Trophoblast cell (in vitro differentiated cells and primary cell): ENCODE measurements at regions not wholly inside any gene's neighbourhood (a gene's known extent, or its start where the extent isn't known, plus 50 kb on each side); places are given as distances from the start of the nearest gene placed in this dataset.

Experiments
- DNase-seq, 2 donors: peaks; one replicate each; pipeline ENCODE4 v3.0.0-alpha.2; 2016
- H2AFZ ChIP-seq: 2 replicates; pipeline ENCODE4 v1.6.1; 2013; ENCODE audit warnings: low read length, moderate library complexity, mild to moderate bottlenecking; ENCODE audit not compliant: insufficient read depth, poor library complexity
- H2AK5ac ChIP-seq: 2 replicates; pipeline ENCODE4 v1.6.1; 2013; ENCODE audit warnings: mild to moderate bottlenecking, low read length
- H2BK120ac ChIP-seq: 2 replicates; pipeline ENCODE4 v1.6.1; 2013; ENCODE audit warnings: low read length, mild to moderate bottlenecking, moderate library complexity; ENCODE audit not compliant: insufficient read depth, poor library complexity
- H2BK12ac ChIP-seq: 2 replicates; pipeline ENCODE4 v1.6.1; 2013; ENCODE audit warnings: mild to moderate bottlenecking, low read length, moderate library complexity
- H2BK5ac ChIP-seq: 2 replicates; pipeline ENCODE4 v1.6.1; 2013; ENCODE audit warnings: low read length, low read depth, moderate library complexity, mild to moderate bottlenecking; ENCODE audit not compliant: poor library complexity
- H3K14ac ChIP-seq: 2 replicates; pipeline ENCODE4 v1.6.1; 2013; ENCODE audit warnings: mild to moderate bottlenecking, low read length
- H3K18ac ChIP-seq: 2 replicates; pipeline ENCODE4 v1.6.1; 2013; ENCODE audit warnings: mild to moderate bottlenecking, low read length
- H3K23ac ChIP-seq: 2 replicates; pipeline ENCODE4 v1.6.1; 2013; ENCODE audit warnings: low read length
- H3K27ac ChIP-seq: 2 replicates; pipeline ENCODE4 v1.5.1; 2013; ENCODE audit warnings: low read depth, mild to moderate bottlenecking, inconsistent platforms, low read length, moderate library complexity
- H3K27me3 ChIP-seq: 2 replicates; pipeline ENCODE4 v1.6.1; 2013; ENCODE audit warnings: inconsistent platforms, mild to moderate bottlenecking, low read length, moderate library complexity; ENCODE audit not compliant: insufficient read depth
- H3K36me3 ChIP-seq, 2 experiments: 1 replicate in 1 of 2; 2 replicates in 1 of 2; pipeline ENCODE4 v1.6.1; 2013; ENCODE audit warnings: low read length in 2 of 2, mild to moderate bottlenecking in 2 of 2, moderate library complexity in 1 of 2; ENCODE audit not compliant: insufficient read depth in 2 of 2, control insufficient read depth in 1 of 2
- H3K4ac ChIP-seq: 2 replicates; pipeline ENCODE4 v1.6.1; 2013; ENCODE audit warnings: low read depth, mild to moderate bottlenecking, low read length, moderate library complexity
- H3K4me1 ChIP-seq, 2 experiments: 1 replicate in 1 of 2; 2 replicates in 1 of 2; pipeline ENCODE4 v1.6.1; 2013; ENCODE audit warnings: low read length in 2 of 2, mild to moderate bottlenecking in 2 of 2, moderate library complexity in 1 of 2; ENCODE audit not compliant: insufficient read depth in 2 of 2, control insufficient read depth in 1 of 2
- H3K4me2 ChIP-seq: 2 replicates; pipeline ENCODE4 v1.6.1; 2013; ENCODE audit warnings: inconsistent platforms, mild to moderate bottlenecking, low read length, moderate library complexity
- H3K4me3 ChIP-seq: 2 replicates; pipeline ENCODE4 v1.5.1; 2013; ENCODE audit warnings: mild to moderate bottlenecking, low read depth, low read length, inconsistent platforms
- H3K79me1 ChIP-seq: one replicate; pipeline ENCODE4 v1.6.1; 2013; ENCODE audit warnings: low read length
- H3K79me2 ChIP-seq: 2 replicates; pipeline ENCODE4 v1.6.1; 2013; ENCODE audit warnings: low read length, mild to moderate bottlenecking; ENCODE audit not compliant: control insufficient read depth, insufficient read depth, poor library complexity
- H3K9ac ChIP-seq: 2 replicates; pipeline ENCODE4 v1.6.1; 2013; ENCODE audit warnings: mild to moderate bottlenecking, low read length
- H3K9me3 ChIP-seq: 2 replicates; pipeline ENCODE4 v1.6.1; 2013; ENCODE audit warnings: low read depth, mild to moderate bottlenecking, control low read depth, inconsistent platforms, low read length; ENCODE audit not compliant: insufficient read depth
- H4K12ac ChIP-seq: 2 replicates; pipeline ENCODE4 v1.6.1; 2013; ENCODE audit warnings: low read depth, mild to moderate bottlenecking, low read length, moderate library complexity
- H4K8ac ChIP-seq: 2 replicates; pipeline ENCODE4 v1.6.1; 2013; ENCODE audit warnings: low read depth, mild to moderate bottlenecking, low read length, moderate library complexity
- H4K91ac ChIP-seq: one replicate; pipeline ENCODE4 v1.6.1; 2013; ENCODE audit warnings: low read depth, mild to moderate bottlenecking, low read length, moderate library complexity
- WGBS: extraction: QIAGEN DNeasy Blood & Tissue Kit; methylation state at CpG from one replicate; pipeline ENCODE4 v1.1.7; 2013; ENCODE audit warnings: missing lambda C conversion rate; ENCODE audit not compliant: insufficient read length, insufficient coverage; ENCODE audit errors: extremely low coverage; 5-methylcytosine and 5-hydroxymethylcytosine counted together

GRCh38 chr5:24235946-24236345 lies 408.8 kb downstream of the CDH10 start:
- H3K4ac ChIP-seq, result no peak overlapping the region

GRCh38 chr5:24245821-24246220 lies 399.0 kb downstream of the CDH10 start:
- Histone ChIP-seq H2BK120ac (no peak overlapping the region), H3K9me3 (no peaks in the 10 kb centered on the region), H3K4me2 (no peak overlapping the region), H4K12ac (no peak overlapping the region), H3K4me1 (peaks cover 0 to 3% of the 10 kb centered on the region in 2 experiments), H2AFZ (no peak overlapping the region), H3K9ac (no peak overlapping the region), H3K27ac (no peak overlapping the region), H3K79me2 (no peaks in the 10 kb centered on the region), H3K14ac (no peak overlapping the region), H3K4me3 (no peak overlapping the region), H3K23ac (no peak overlapping the region), H2BK5ac (no peak overlapping the region), H3K4ac (no peak overlapping the region), H3K36me3 (no peaks in the 10 kb centered on the region), H4K91ac (no peak overlapping the region), H3K27me3 (no peaks in the 10 kb centered on the region), H2BK12ac (no peak overlapping the region), H3K79me1 (no peaks in the 10 kb centered on the region), H3K18ac (no peak overlapping the region), H4K8ac (no peak overlapping the region), H2AK5ac (no peak overlapping the region)
- no CpG with 5 or more reads among the region's 1 CpG for WGBS
- no peak for DNase-seq

More at GRCh38 chr5:24235946-24236345, 408.8 kb downstream of the CDH10 start:
- no peak overlapping the region for H3K23ac ChIP-seq
- no peak overlapping the region for H2BK12ac ChIP-seq
- peak in 1 of 2 donors; percentile 10 for DNase-seq
- H4K8ac ChIP-seq, result no peak overlapping the region
- H3K4me3 ChIP-seq, result no peak overlapping the region
- no peak overlapping the region for H2BK5ac ChIP-seq
- H3K27me3 ChIP-seq, result no peaks in the 10 kb centered on the region
- no peaks in the 10 kb centered on the region for H3K36me3 ChIP-seq
- no peaks in the 10 kb centered on the region for H3K79me2 ChIP-seq
- H2AFZ ChIP-seq, result no peak overlapping the region
- no peak overlapping the region for H2AK5ac ChIP-seq
- no peaks in the 10 kb centered on the region for H3K9me3 ChIP-seq
- H3K4me2 ChIP-seq, result no peak overlapping the region
- WGBS, result no CpG with 5 or more reads among the region's 2 CpGs
- H3K14ac ChIP-seq, result no peak overlapping the region
- H3K18ac ChIP-seq, result no peak overlapping the region
- H3K9ac ChIP-seq, result no peak overlapping the region
- no peak overlapping the region for H4K91ac ChIP-seq
- H3K79me1 ChIP-seq, result no peaks in the 10 kb centered on the region
- H2BK120ac ChIP-seq, result no peak overlapping the region
- H3K27ac ChIP-seq, result no peak overlapping the region
- no peaks in the 10 kb centered on the region for H3K4me1 ChIP-seq
- H4K12ac ChIP-seq, result no peak overlapping the region

GRCh38 chr5:24264547-24264946 lies 380.2 kb downstream of the CDH10 start:
- no peak overlapping the region for H3K4me3 ChIP-seq
- H3K27me3 ChIP-seq, result no peaks in the 10 kb centered on the region
- no peak overlapping the region for H2AK5ac ChIP-seq
- no peak overlapping the region for H3K18ac ChIP-seq
- DNase-seq, result no peak
- WGBS, result no CpG with 5 or more reads among the region's 5 CpGs
- no peaks in the 10 kb centered on the region for H3K4me1 ChIP-seq
- no peak overlapping the region for H2AFZ ChIP-seq
- no peaks in the 10 kb centered on the region for H3K36me3 ChIP-seq
- no peak overlapping the region for H4K91ac ChIP-seq
- H2BK120ac ChIP-seq, result no peak overlapping the region
- no peak overlapping the region for H3K14ac ChIP-seq
- H2BK5ac ChIP-seq, result no peak overlapping the region
- H3K79me2 ChIP-seq, result no peaks in the 10 kb centered on the region
- H3K27ac ChIP-seq, result no peak overlapping the region
- H4K12ac ChIP-seq, result no peak overlapping the region
- H4K8ac ChIP-seq, result no peak overlapping the region
- H3K4me2 ChIP-seq, result no peak overlapping the region
- H3K79me1 ChIP-seq, result no peaks in the 10 kb centered on the region
- no peak overlapping the region for H3K4ac ChIP-seq
- H2BK12ac ChIP-seq, result no peak overlapping the region
- H3K23ac ChIP-seq, result no peak overlapping the region
- no peak overlapping the region for H3K9ac ChIP-seq
- H3K9me3 ChIP-seq, result no peaks in the 10 kb centered on the region

GRCh38 chr5:24265306-24265705 lies 379.5 kb downstream of the CDH10 start:
- Histone ChIP-seq H3K4ac (no peak overlapping the region), H3K27me3 (no peaks in the 10 kb centered on the region), H3K4me1 (no peaks in the 10 kb centered on the region), H3K9ac (no peak overlapping the region), H3K9me3 (no peaks in the 10 kb centered on the region), H3K18ac (no peak overlapping the region), H2BK5ac (no peak overlapping the region), H3K79me2 (no peaks in the 10 kb centered on the region), H4K12ac (no peak overlapping the region), H3K4me2 (no peak overlapping the region), H2AFZ (no peak overlapping the region), H4K8ac (no peak overlapping the region), H3K79me1 (no peaks in the 10 kb centered on the region), H3K4me3 (no peak overlapping the region), H2BK12ac (no peak overlapping the region), H4K91ac (no peak overlapping the region), H3K23ac (no peak overlapping the region), H2BK120ac (no peak overlapping the region), H3K27ac (no peak overlapping the region), H3K14ac (no peak overlapping the region), H2AK5ac (no peak overlapping the region), H3K36me3 (no peaks in the 10 kb centered on the region)
- DNase-seq, result no peak
- no CpG with 5 or more reads among the region's 4 CpGs for WGBS
